Stomach smooth muscle (tissue), 2 donors: ENCODE measurements at regions not wholly inside any gene's neighbourhood (a gene's known extent, or its start where the extent isn't known, plus 50 kb on each side); places are given as distances from the start of the nearest gene placed in this dataset.

Experiments used
- H3K27ac ChIP-seq: one replicate; pipeline ENCODE4 v1.7.0; 2013; ENCODE audit warnings: mild to moderate bottlenecking, low read length, inconsistent platforms
- H3K27me3 ChIP-seq, 2 donors: one replicate each; pipeline ENCODE4 v1.7.0; 2013; ENCODE audit warnings: low read length in 2 of 2; ENCODE audit not compliant: insufficient read depth in 2 of 2, control insufficient read depth in 1 of 2
- H3K36me3 ChIP-seq, 2 donors: one replicate each; pipeline ENCODE4 v1.7.0; 2013; ENCODE audit warnings: low read length in 2 of 2; ENCODE audit not compliant: control insufficient read depth in 2 of 2, insufficient read depth in 2 of 2
- H3K4me1 ChIP-seq: one replicate; pipeline ENCODE4 v1.7.0; 2013; ENCODE audit warnings: low read length; ENCODE audit not compliant: control insufficient read depth, insufficient read depth
- H3K4me3 ChIP-seq, 2 donors: one replicate each; pipeline ENCODE4 v1.7.0; 2013; ENCODE audit warnings: low read length in 2 of 2
- H3K9ac ChIP-seq, 2 donors: one replicate each; pipeline ENCODE4 v1.7.0; 2013; ENCODE audit warnings: low read length in 2 of 2, mild to moderate bottlenecking in 1 of 2
- H3K9me3 ChIP-seq, 2 donors: one replicate each; pipeline ENCODE4 v1.7.0; 2013; ENCODE audit warnings: low read length in 2 of 2; ENCODE audit not compliant: control insufficient read depth in 2 of 2
- donor health status: healthy.
- donor health status: Pancreatic carcinoma.

- no peak overlapping the region for H3K4me3 ChIP-seq
- H3K9ac ChIP-seq, result no peak overlapping the region
- no peaks in the 10 kb centered on the region for H3K9me3 ChIP-seq
- H3K36me3 ChIP-seq, result no peaks in the 10 kb centered on the region
- no peaks in the 10 kb centered on the region for H3K27me3 ChIP-seq
- no peak overlapping the region for H3K27ac ChIP-seq
- no peaks in the 10 kb centered on the region for H3K4me1 ChIP-seq
Observed at GRCh38 chr3:186487819-186488218, 56.4 kb downstream of the CRYGS start.

DNA sequence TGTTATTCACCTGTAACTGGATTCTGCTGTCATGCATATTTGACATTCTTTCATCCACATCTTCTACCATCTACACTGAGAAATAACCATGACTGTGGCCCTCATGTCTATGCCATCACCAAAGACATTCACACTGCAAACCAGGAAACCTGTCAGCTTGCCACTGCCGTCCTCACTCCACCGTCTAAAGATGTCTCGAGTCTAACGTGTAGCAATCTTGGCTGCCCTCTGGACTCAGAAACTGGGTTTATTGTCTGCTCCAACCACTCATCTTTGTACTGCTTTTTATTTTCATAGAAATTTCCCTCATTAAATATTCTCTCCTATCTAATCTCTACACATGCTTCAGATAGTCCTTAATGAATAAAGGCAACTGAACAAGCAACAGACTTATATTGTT is 57.1 kb downstream of the CRYGS start:
- H3K4me3 ChIP-seq, result no peak overlapping the region
- H3K9me3 ChIP-seq, result no peaks in the 10 kb centered on the region
- H3K4me1 ChIP-seq, result no peaks in the 10 kb centered on the region
- H3K36me3 ChIP-seq, result no peaks in the 10 kb centered on the region
- no peaks in the 10 kb centered on the region for H3K27me3 ChIP-seq
- no peak overlapping the region for H3K9ac ChIP-seq
- H3K27ac ChIP-seq, result no peak overlapping the region

DNA sequence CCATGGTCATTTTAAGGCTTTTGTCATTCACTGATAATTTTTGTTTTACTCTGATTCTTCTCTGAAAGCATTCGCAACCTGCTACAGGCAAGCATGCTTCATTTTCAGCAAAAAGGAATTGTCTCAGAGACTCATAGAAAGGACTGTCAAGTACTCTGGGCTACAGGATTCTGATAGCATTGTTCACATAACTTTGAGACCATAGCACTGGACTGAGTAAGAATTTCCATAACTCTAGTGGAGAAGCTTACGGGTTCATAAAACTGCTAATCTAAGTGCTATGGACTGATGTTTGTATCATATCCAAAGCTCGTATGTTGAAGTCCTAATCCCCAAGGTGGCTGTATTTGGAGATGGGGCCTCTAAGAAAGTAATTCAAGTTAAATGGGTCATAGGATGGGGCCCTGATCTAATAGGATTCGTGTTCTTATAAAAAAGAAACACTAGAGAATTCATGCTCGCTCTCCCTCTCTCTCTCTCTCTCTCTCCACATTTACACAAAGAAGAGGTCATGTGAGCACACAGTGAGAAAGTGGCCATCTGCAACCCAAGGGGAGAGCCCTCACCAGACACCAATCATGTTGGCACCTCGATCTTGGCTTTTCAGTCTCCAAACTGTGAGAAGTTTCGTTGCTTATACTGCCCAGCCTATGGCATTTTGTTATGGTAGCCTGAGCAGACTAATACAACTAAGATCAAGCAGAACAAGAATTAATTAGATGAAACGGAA is 60.4 kb downstream of the CRYGS start:
- Histone ChIP-seq H3K36me3 (no peaks in the 10 kb centered on the region), H3K4me1 (no peaks in the 10 kb centered on the region)

GRCh38 chr3:186481526-186481925 is 62.7 kb downstream of the CRYGS start:
- no peaks in the 10 kb centered on the region for H3K27me3 ChIP-seq
- H3K4me3 ChIP-seq, result no peak overlapping the region
- no peak overlapping the region for H3K27ac ChIP-seq
- H3K36me3 ChIP-seq, result no peaks in the 10 kb centered on the region
- H3K9me3 ChIP-seq, result no peaks in the 10 kb centered on the region
- H3K4me1 ChIP-seq, result no peaks in the 10 kb centered on the region
- no peak overlapping the region for H3K9ac ChIP-seq

More for the DNA sequence above, 60.4 kb downstream of the CRYGS start:
- no peak overlapping the region for H3K9ac ChIP-seq
- no peak overlapping the region for H3K4me3 ChIP-seq
- no peak overlapping the region for H3K27ac ChIP-seq
- H3K27me3 ChIP-seq, result no peaks in the 10 kb centered on the region
- no peaks in the 10 kb centered on the region for H3K9me3 ChIP-seq

DNA sequence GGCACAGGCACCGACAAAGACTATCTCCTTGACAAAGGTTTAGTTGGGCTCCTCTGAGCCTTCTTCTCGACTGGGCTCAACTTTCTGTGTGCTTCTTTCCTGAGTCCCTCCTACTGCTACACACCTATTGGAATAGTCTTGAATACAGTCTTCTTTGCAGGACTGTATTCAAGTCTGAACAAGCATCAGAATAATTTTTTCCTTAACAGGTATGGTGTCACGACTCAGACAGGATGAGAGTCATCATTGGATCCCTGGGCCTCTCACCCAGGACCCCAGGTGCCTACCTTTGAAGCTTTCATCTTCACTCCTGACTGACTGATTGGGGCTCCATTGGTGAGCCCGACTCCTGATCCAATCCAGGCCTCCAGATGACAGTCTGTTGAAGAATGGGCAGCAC is 66.3 kb downstream of the CRYGS start:
- Histone ChIP-seq H3K4me3 (no peak overlapping the region), H3K27ac (no peak overlapping the region), H3K27me3 (no peaks in the 10 kb centered on the region), H3K36me3 (no peaks in the 10 kb centered on the region), H3K4me1 (no peaks in the 10 kb centered on the region), H3K9me3 (no peaks in the 10 kb centered on the region), H3K9ac (no peak overlapping the region)

DNA sequence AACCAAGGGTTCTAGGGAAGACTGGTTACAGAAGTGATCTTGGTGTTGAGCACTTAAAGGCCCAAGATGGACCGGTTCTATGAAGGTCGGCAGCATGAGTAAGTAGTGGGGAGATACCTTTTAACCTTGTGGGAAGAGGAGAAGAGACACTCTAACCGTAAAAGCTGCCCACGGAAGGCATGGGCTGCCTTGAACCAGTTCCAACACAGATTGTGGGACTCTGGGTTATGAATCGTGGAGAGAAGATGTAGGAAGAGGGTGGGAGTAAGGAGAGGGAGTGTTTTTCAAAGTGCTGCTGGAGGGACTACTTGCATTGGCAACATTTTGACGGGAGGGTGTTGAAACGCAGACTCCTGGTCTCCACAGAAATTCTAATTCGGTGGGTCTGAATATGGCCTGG is 67.1 kb downstream of the CRYGS start:
- no peak overlapping the region for H3K9ac ChIP-seq
- no peaks in the 10 kb centered on the region for H3K9me3 ChIP-seq
- no peaks in the 10 kb centered on the region for H3K36me3 ChIP-seq
- no peak overlapping the region for H3K4me3 ChIP-seq
- H3K27me3 ChIP-seq, result no peaks in the 10 kb centered on the region
- no peak overlapping the region for H3K27ac ChIP-seq
- no peaks in the 10 kb centered on the region for H3K4me1 ChIP-seq

GRCh38 chr3:186476541-186476940 is 67.6 kb downstream of the CRYGS start:
- Histone ChIP-seq H3K4me3 (no peak overlapping the region), H3K9ac (no peak overlapping the region), H3K4me1 (no peaks in the 10 kb centered on the region), H3K27me3 (no peaks in the 10 kb centered on the region), H3K27ac (no peak overlapping the region), H3K9me3 (no peaks in the 10 kb centered on the region), H3K36me3 (no peaks in the 10 kb centered on the region)

- no peak overlapping the region for H3K4me3 ChIP-seq
- no peaks in the 10 kb centered on the region for H3K36me3 ChIP-seq
- H3K27me3 ChIP-seq, result no peaks in the 10 kb centered on the region
- no peak overlapping the region for H3K9ac ChIP-seq
- no peaks in the 10 kb centered on the region for H3K4me1 ChIP-seq
- no peak overlapping the region for H3K27ac ChIP-seq
- no peaks in the 10 kb centered on the region for H3K9me3 ChIP-seq
Observed at GRCh38 chr3:186476044-186476468, 68.1 kb downstream of the CRYGS start.

DNA sequence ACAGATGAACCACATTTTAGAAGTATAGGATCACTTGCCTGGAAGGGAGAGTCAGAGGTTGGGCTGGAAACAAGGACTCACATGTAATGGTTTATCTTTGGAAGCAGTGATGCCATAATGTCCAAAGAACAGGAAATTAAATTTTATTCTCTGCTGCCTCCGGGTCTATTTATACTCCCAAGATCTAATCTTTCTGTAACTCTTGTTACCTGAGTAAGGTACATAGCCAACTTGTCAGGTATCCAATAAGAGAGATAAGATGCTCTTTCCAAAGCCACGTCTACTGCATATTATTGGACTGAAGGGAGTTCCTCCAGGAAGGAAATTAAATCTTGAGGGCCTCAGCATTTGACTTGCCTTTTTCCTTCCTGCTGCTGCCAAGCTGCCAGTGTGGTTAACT is 71.0 kb downstream of the CRYGS start:
- H3K36me3 ChIP-seq, result no peaks in the 10 kb centered on the region
- H3K4me3 ChIP-seq, result no peak overlapping the region
- H3K27me3 ChIP-seq, result no peaks in the 10 kb centered on the region
- H3K9ac ChIP-seq, result no peak overlapping the region
- H3K27ac ChIP-seq, result no peak overlapping the region
- peaks cover 3% of the 10 kb centered on the region for H3K4me1 ChIP-seq
- no peaks in the 10 kb centered on the region for H3K9me3 ChIP-seq

GRCh38 chr3:186472456-186473008 is 71.6 kb downstream of the CRYGS start:
- no peaks in the 10 kb centered on the region for H3K36me3 ChIP-seq
- no peaks in the 10 kb centered on the region for H3K9me3 ChIP-seq
- H3K4me1 ChIP-seq, result peaks cover 3% of the 10 kb centered on the region
- no peak overlapping the region for H3K9ac ChIP-seq
- H3K4me3 ChIP-seq, result no peak overlapping the region
- no peak overlapping the region for H3K27ac ChIP-seq
- H3K27me3 ChIP-seq, result no peaks in the 10 kb centered on the region

DNA sequence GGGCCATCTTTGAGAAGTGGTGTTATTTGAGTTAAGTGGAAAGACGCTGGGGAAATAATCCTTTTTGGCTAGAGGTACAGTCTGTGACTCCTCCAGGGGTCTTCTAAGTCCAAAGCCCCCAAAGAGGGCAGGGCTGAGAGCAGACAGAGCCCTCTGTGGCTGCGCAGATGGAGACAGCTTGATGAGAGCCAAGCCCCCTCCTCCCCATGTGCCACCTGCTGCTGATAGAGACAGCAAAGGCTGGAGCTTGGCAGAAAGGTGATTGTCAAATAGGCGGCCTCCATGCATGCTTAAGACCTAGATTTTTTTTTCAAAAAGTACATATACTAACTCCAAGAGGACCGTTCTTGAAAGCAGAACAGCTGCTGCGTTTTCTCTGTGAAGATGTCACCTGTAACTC is 72.4 kb downstream of the CRYGS start:
- peaks cover 3% of the 10 kb centered on the region for H3K4me1 ChIP-seq
- H3K9me3 ChIP-seq, result no peaks in the 10 kb centered on the region
- H3K27me3 ChIP-seq, result no peaks in the 10 kb centered on the region
- no peak overlapping the region for H3K9ac ChIP-seq
- no peak overlapping the region for H3K27ac ChIP-seq
- no peak overlapping the region for H3K4me3 ChIP-seq
- no peaks in the 10 kb centered on the region for H3K36me3 ChIP-seq
